ENCODE measurements at regions not wholly inside any gene's neighbourhood (a gene's known extent, or its start where the extent isn't known, plus 50 kb on each side); places are given as distances from the start of the nearest gene placed in this dataset.

DNA sequence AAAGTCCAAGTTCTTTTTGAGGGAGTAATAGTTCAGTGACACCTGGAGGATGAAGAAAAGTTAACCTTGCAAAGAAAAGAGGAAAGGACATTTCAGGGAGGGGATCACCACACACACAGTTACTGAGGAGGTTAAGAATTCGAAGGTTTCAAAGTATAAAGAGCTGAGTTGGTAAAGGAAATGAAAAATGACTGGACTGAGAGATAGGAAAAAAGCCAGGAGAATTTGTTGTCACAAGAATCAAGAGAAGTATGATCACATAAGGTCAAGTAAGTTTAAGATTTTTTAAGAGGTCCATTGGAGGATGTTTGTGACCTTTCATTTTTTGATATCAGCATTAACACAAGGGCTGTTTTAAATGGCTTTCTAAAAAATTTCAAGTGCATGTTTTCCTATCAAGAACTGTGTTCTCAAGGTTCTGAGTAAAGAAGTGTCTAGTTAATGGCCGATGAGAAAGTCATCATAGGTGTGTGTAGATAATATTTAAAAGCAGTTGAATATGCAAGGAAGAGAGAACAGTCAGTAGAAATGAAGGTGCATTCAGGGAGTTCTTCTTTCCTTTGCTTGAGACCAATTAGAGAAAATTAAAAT, 189.2 kb upstream of the RBMS3 start:
- TF ChIP-seq EZH2 (IDR thresholded peaks at IDR 0.05; ENCODE audit: borderline replicate concordance, low read length), result no peak
- no peak for TF ChIP-seq CTCF (IDR thresholded peaks at IDR 0.05; ENCODE audit: low read length)
- no peaks in the 10 kb centered on the region for H3K27me3 ChIP-seq (ENCODE audit: insufficient read depth, low read length)
- H3K27ac ChIP-seq (ENCODE audit: low read depth, low read length, poor library complexity, severe bottlenecking), result peak overlapping the region; percentile 37
- peak overlapping the region; percentile 10; the same call in 1 of the 2 replicates for H3K4me2 ChIP-seq (ENCODE audit: low read length)
- H3K4me3 ChIP-seq (ENCODE audit: low read depth, low read length, poor library complexity, severe bottlenecking), result no peak overlapping the region
- no peaks in the 10 kb centered on the region for H3K9me3 ChIP-seq (ENCODE audit: low read length)
- no peaks in the 10 kb centered on the region for H3F3A ChIP-seq (ENCODE audit: insufficient read depth, low read length)
- H3K79me2 ChIP-seq (ENCODE audit: insufficient read depth, low read length), result no peaks in the 10 kb centered on the region
- no peaks in the 10 kb centered on the region for H3K9me2 ChIP-seq (ENCODE audit: low read depth, low read length)
- H3K4me1 ChIP-seq (ENCODE audit: insufficient read depth, low read length, severe bottlenecking), result peaks cover 16% of the 10 kb centered on the region
- H2AFZ ChIP-seq (ENCODE audit: low read length), result peak overlapping the region; percentile 95
- H3K36me3 ChIP-seq (ENCODE audit: insufficient read depth, low read length), result no peaks in the 10 kb centered on the region
- no peaks in the 10 kb centered on the region for H4K20me1 ChIP-seq (ENCODE audit: insufficient read depth, low read length)
- H3K9ac ChIP-seq (ENCODE audit: low read length), result no peak overlapping the region

DNA sequence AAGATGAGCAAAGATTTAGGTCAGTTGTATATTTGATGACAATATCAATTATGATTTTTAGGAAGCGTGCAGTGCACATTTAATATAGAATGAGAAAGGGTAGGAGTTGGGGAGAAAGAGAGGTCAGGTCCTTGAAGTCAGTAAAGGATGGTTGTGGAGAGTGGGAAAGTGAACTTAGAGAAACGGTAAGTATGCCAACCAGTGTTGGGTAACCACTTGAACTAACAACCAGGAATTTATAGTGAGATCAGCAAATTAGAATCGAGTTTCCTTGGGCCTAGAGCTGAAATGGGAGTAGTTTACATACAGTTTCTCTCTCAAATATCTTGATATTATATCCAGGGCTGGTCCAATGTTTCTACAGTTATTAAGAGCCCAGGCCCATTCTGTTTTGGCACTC, 188.5 kb upstream of the RBMS3 start:
- Histone ChIP-seq H3F3A (ENCODE audit: insufficient read depth, low read length) (no peaks in the 10 kb centered on the region), H3K9me2 (ENCODE audit: low read depth, low read length) (no peaks in the 10 kb centered on the region), H2AFZ (ENCODE audit: low read length) (peak overlapping the region; percentile 95), H3K9me3 (ENCODE audit: low read length) (no peaks in the 10 kb centered on the region), H3K4me1 (ENCODE audit: insufficient read depth, low read length, severe bottlenecking) (peaks cover 16% of the 10 kb centered on the region), H3K9ac (ENCODE audit: low read length) (no peak overlapping the region), H3K4me2 (ENCODE audit: low read length) (no peak overlapping the region), H4K20me1 (ENCODE audit: insufficient read depth, low read length) (no peaks in the 10 kb centered on the region), H3K79me2 (ENCODE audit: insufficient read depth, low read length) (no peaks in the 10 kb centered on the region), H3K27ac (ENCODE audit: low read depth, low read length, poor library complexity, severe bottlenecking) (peak overlapping the region; percentile 37), H3K36me3 (ENCODE audit: insufficient read depth, low read length) (no peaks in the 10 kb centered on the region), H3K27me3 (ENCODE audit: insufficient read depth, low read length) (no peaks in the 10 kb centered on the region), H3K4me3 (ENCODE audit: low read depth, low read length, poor library complexity, severe bottlenecking) (no peak overlapping the region)
- TF ChIP-seq EZH2 (IDR thresholded peaks at IDR 0.05; ENCODE audit: borderline replicate concordance, low read length) (no peak), CTCF (IDR thresholded peaks at IDR 0.05; ENCODE audit: low read length) (no peak)

GRCh38 chr3:29099296-29099695, 181.6 kb upstream of the RBMS3 start:
- no peaks in the 10 kb centered on the region for H3K9me2 ChIP-seq (ENCODE audit: low read depth, low read length)
- no peaks in the 10 kb centered on the region for H3K36me3 ChIP-seq (ENCODE audit: insufficient read depth, low read length)
- TF ChIP-seq EZH2 (IDR thresholded peaks at IDR 0.05; ENCODE audit: borderline replicate concordance, low read length) (no peak), CTCF (IDR thresholded peaks at IDR 0.05; ENCODE audit: low read length) (no peak)
- no peak overlapping the region for H2AFZ ChIP-seq (ENCODE audit: low read length)
- H3K27ac ChIP-seq (ENCODE audit: low read depth, low read length, poor library complexity, severe bottlenecking), result peak overlapping the region; percentile 29
- H3K79me2 ChIP-seq (ENCODE audit: insufficient read depth, low read length), result no peaks in the 10 kb centered on the region
- no peak overlapping the region; the same call in 1 of the 2 replicates for H3K4me2 ChIP-seq (ENCODE audit: low read length)
- H4K20me1 ChIP-seq (ENCODE audit: insufficient read depth, low read length), result no peaks in the 10 kb centered on the region
- 0 out of 2 replicates have a peak, but pooled peaks cover 4% of the 10 kb centered on the region for H3K9me3 ChIP-seq (ENCODE audit: low read length)
- no peaks in the 10 kb centered on the region for H3K27me3 ChIP-seq (ENCODE audit: insufficient read depth, low read length)
- peaks cover 44% of the 10 kb centered on the region for H3K4me1 ChIP-seq (ENCODE audit: insufficient read depth, low read length, severe bottlenecking)
- no peaks in the 10 kb centered on the region for H3F3A ChIP-seq (ENCODE audit: insufficient read depth, low read length)
- no peak overlapping the region for H3K4me3 ChIP-seq (ENCODE audit: low read depth, low read length, poor library complexity, severe bottlenecking)
- no peak overlapping the region for H3K9ac ChIP-seq (ENCODE audit: low read length)
